ENCODE measurements at regions not wholly inside any gene's neighbourhood (a gene's known extent, or its start where the extent isn't known, plus 50 kb on each side); places are given as distances from the start of the nearest gene placed in this dataset.

DNA sequence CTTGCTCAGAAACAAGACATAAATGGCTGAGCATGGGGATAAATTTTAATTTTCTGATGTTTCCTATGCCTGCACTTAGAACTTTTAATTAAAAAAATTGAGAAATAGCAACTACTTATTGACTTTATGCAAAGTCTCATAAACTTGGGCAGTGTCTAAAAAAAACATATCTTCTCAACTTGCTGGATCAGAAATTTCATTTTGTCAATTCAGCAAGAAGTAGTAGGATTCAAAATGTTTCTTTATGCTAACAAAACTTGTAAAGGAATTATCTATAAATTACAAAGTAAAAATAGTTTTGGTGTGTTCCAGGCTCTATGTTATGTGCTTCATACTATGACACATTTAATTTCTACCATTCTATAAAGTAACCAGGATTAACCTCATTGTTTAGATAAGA is 562.2 kb upstream of the IMPG1 start:
- TF ChIP-seq, protein P1, sequence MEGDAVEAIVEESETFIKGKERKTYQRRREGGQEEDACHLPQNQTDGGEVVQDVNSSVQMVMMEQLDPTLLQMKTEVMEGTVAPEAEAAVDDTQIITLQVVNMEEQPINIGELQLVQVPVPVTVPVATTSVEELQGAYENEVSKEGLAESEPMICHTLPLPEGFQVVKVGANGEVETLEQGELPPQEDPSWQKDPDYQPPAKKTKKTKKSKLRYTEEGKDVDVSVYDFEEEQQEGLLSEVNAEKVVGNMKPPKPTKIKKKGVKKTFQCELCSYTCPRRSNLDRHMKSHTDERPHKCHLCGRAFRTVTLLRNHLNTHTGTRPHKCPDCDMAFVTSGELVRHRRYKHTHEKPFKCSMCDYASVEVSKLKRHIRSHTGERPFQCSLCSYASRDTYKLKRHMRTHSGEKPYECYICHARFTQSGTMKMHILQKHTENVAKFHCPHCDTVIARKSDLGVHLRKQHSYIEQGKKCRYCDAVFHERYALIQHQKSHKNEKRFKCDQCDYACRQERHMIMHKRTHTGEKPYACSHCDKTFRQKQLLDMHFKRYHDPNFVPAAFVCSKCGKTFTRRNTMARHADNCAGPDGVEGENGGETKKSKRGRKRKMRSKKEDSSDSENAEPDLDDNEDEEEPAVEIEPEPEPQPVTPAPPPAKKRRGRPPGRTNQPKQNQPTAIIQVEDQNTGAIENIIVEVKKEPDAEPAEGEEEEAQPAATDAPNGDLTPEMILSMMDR (IDR thresholded peaks at IDR 0.05), result no peak
- no peak for TF ChIP-seq POLR2A (IDR thresholded peaks at IDR 0.05)
- DNase-seq (no peak), ATAC-seq (no peak)
- H3K4me1 ChIP-seq, result no peaks in the 10 kb centered on the region
- H3K27ac ChIP-seq, result no peak overlapping the region
- H3K27me3 ChIP-seq, result no peaks in the 10 kb centered on the region
- H3K36me3 ChIP-seq, result no peaks in the 10 kb centered on the region
- no peak overlapping the region for H3K4me3 ChIP-seq
- intact Hi-C loops (cut with DNase I), result no loop called here
- peaks cover 0 to 4% (median 0%) of the 10 kb centered on the region in 12 donors for H3K9me3 ChIP-seq

DNA sequence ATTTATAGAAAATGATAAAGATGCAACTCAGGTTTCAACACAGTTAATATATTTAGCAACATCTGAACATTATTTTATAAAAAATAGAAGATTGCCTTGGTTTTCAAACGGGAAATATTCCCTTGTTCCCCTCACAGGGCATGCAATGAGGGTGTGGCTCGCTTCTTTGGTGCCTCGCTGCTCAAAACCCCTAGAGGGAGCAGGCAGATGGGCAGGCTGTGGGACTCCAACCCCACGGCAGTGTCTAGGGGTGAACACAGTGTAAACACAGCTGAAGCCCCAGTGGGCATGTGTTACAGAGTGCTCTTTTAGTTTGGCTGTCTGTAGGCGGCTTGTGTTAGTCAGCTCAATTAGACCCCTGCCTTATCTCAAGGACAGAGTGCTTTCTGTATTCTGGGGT is 560.8 kb upstream of the IMPG1 start:
- TF ChIP-seq, protein P1 (IDR thresholded peaks at IDR 0.05), result no peak
- TF ChIP-seq POLR2A (IDR thresholded peaks at IDR 0.05), result no peak
- ATAC-seq (no peak), DNase-seq (no peak)
- Histone ChIP-seq H3K36me3 (no peaks in the 10 kb centered on the region), H3K4me3 (no peak overlapping the region), H3K4me1 (no peaks in the 10 kb centered on the region), H3K27ac (no peak overlapping the region), H3K27me3 (no peaks in the 10 kb centered on the region), H3K9me3 (peaks cover 0 to 5% (median 0%) of the 10 kb centered on the region in 12 donors)
- intact Hi-C loops (cut with DNase I), result no loop called here
- WGBS, 4 donors, result 56 to 65% (median 60%) methylated on average over 4 to 5 of the region's 5 CpGs

DNA sequence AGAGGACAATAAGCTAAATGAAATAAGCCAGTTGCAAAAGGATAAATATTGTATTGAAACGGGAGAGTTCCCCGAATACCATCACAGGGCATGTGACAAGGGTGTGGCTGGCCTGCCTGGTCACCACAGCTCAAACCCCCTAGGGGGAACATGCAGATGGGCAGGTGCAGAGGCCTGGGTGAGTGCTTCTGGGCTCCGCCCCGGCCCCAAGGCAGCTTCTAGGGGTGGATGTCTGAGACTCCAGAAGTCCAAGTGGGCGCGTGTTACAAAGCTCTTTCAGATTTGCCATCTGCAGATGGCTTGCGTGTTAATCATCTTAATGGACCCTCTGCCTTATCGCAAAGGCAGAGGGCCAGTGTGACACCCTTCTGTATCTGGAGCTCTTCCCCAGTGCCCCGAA is 559.2 kb upstream of the IMPG1 start:
- Histone ChIP-seq H3K27ac (no peak overlapping the region), H3K9me3 (peaks cover 0 to 5% (median 0%) of the 10 kb centered on the region in 12 donors), H3K27me3 (no peaks in the 10 kb centered on the region), H3K4me1 (no peaks in the 10 kb centered on the region), H3K4me3 (no peak overlapping the region), H3K36me3 (no peaks in the 10 kb centered on the region)
- 82 to 92% (median 91%) methylated on average over 9 of the region's 9 CpGs for WGBS, 4 donors
- intact Hi-C loops (cut with DNase I), result no loop called here
- ATAC-seq (no peak), DNase-seq (peak in 1 of 5 donors; percentile 35)
- no peak for TF ChIP-seq POLR2A (IDR thresholded peaks at IDR 0.05)
- TF ChIP-seq, protein P1 (IDR thresholded peaks at IDR 0.05), result no peak

DNA sequence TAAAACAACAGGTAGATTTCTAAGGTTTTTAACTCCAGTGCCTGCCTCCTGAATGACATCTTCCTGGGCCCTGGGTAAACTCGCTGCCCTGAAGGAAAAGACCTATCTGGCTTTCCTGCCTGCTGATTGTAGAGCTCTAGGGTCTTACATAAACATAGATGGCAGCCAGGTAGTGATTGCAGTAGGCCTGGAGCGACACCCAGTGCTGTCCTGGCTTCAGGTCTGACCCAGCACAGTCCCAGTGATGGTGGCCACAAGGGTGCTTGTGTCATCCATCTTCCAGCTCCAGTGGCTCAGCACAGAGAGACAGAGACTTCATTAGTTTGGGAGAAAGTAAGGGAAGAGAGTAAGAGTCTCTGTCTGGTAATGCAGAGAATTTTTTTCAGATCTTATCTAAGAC is 542.9 kb upstream of the IMPG1 start:
- ATAC-seq (no peak), DNase-seq (peak in 1 of 5 donors; percentile 18)
- Histone ChIP-seq H3K36me3 (no peaks in the 10 kb centered on the region), H3K27ac (no peak overlapping the region), H3K4me1 (no peaks in the 10 kb centered on the region), H3K9me3 (no peaks in the 10 kb centered on the region), H3K27me3 (no peaks in the 10 kb centered on the region), H3K4me3 (no peak overlapping the region)
- intact Hi-C loops (cut with DNase I), result no loop called here
- 57 to 85% (median 70%) methylated on average over 2 of the region's 2 CpGs for WGBS, 4 donors
- no peak for TF ChIP-seq POLR2A (IDR thresholded peaks at IDR 0.05)
- TF ChIP-seq, protein P1 (IDR thresholded peaks at IDR 0.05), result no peak
